ENCODE measurements at regions not wholly inside any gene's neighbourhood (a gene's known extent, or its start where the extent isn't known, plus 50 kb on each side); places are given as distances from the start of the nearest gene placed in this dataset.

DNA sequence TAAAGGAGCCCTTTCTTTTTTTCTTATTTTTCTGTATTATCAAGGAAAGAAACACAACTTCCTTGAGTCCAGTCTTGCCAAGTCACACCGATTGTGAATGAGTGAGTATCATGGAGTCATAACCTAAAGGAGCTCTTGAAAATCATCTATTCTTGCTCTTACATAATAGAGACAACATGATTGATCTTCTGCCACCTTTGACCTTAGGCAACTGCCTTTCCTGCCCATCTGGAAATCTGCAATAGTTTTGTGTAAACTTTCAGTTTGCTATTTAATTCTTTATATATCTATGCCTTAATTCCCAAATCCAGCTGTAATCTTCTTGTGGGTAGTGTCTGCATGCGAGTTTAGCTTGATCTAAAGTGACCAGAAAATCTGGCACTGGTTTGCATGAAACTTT lies 149.9 kb upstream of the FST start:
- no peak for DNase-seq (ENCODE audit: low spot score in 2 of 2, unreplicated experiment in 2 of 2)
- Mint-ChIP-seq H3K36me3 (no peaks in the 10 kb centered on the region), H3K27me3 (ENCODE audit: low read depth) (no peaks in the 10 kb centered on the region), H3K4me3 (no peak overlapping the region), H3K27ac (no peak overlapping the region), H3K9me3 (no peaks in the 10 kb centered on the region), H3K4me1 (no peaks in the 10 kb centered on the region)
- TF ChIP-seq, protein P1, sequence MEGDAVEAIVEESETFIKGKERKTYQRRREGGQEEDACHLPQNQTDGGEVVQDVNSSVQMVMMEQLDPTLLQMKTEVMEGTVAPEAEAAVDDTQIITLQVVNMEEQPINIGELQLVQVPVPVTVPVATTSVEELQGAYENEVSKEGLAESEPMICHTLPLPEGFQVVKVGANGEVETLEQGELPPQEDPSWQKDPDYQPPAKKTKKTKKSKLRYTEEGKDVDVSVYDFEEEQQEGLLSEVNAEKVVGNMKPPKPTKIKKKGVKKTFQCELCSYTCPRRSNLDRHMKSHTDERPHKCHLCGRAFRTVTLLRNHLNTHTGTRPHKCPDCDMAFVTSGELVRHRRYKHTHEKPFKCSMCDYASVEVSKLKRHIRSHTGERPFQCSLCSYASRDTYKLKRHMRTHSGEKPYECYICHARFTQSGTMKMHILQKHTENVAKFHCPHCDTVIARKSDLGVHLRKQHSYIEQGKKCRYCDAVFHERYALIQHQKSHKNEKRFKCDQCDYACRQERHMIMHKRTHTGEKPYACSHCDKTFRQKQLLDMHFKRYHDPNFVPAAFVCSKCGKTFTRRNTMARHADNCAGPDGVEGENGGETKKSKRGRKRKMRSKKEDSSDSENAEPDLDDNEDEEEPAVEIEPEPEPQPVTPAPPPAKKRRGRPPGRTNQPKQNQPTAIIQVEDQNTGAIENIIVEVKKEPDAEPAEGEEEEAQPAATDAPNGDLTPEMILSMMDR (IDR thresholded peaks at IDR 0.05; ENCODE audit: unreplicated experiment) = no peak

DNA sequence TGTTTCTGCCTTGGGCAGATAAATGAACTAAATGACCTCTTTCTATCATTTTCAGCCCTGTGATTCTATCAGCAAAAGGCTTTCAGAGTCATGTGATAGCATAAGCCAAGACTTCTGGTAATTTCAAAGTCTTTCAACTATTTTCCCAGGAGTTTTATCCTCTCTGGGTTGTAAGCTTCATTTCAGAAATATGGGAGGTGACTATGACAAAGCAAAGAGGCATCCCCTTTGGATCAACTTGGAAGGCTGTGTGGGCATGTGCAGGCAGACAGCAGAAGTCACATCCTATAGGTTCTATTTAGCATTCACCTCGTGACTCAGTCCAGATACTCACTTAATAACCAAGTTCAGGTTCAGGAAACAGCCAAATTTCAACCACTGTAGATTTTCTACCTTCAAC lies 149.0 kb upstream of the FST start:
- no peaks in the 10 kb centered on the region for H3K9me3 Mint-ChIP-seq
- no peak overlapping the region for H3K4me3 Mint-ChIP-seq
- no peak overlapping the region for H3K27ac Mint-ChIP-seq
- DNase-seq (ENCODE audit: low spot score in 2 of 2, unreplicated experiment in 2 of 2) = no peak
- H3K4me1 Mint-ChIP-seq = no peaks in the 10 kb centered on the region
- no peaks in the 10 kb centered on the region for H3K27me3 Mint-ChIP-seq (ENCODE audit: low read depth)
- H3K36me3 Mint-ChIP-seq = no peaks in the 10 kb centered on the region
- TF ChIP-seq, protein P1 (IDR thresholded peaks at IDR 0.05; ENCODE audit: unreplicated experiment) = no peak

DNA sequence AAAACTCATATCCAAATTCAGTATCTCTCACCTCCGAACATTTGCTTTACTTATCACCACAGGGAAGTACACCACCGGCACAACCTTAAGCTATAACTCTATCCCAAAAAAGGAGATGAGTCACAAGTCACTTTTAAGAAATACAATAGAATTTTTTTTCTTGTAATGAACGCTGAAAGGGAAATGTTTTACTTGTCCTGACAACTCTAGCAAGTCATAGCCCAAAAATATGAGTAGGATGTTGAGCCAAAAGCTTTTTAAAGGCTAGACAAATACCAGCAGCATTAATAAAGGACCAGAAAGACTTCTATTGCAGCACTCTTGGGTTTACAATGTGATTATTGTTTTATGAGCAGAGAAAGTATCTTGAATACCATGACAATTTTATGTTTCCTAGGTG lies 147.3 kb upstream of the FST start:
- Mint-ChIP-seq H3K36me3 (no peaks in the 10 kb centered on the region), H3K27ac (no peak overlapping the region), H3K27me3 (ENCODE audit: low read depth) (no peaks in the 10 kb centered on the region), H3K9me3 (no peaks in the 10 kb centered on the region), H3K4me3 (no peak overlapping the region), H3K4me1 (no peaks in the 10 kb centered on the region)
- DNase-seq (ENCODE audit: low spot score in 2 of 2, unreplicated experiment in 2 of 2) = no peak
- TF ChIP-seq, protein P1 (IDR thresholded peaks at IDR 0.05; ENCODE audit: unreplicated experiment) = no peak

DNA sequence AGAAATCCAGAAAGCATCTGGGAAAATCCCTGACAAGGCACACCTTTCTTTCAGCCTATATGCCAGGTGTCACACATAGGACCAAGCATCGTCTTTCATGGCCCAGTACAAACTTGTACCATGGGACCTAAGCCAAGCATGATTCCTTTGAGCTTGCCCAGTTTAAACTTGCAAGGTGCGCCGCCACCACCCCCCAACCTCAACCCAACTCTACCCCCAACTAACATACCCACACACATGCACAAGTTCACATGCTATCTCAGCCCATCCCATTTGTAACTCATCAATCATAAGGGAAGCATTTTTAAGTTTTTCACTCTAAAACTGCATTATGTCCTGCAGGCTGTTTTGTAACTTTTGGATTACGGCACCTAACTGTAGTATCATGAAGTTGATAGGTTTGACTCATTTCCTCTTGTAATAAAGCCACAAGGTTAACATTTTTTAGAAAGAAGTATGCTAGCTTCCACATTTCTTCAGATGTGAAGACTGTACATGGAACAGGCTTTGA lies 145.9 kb upstream of the FST start:
- Mint-ChIP-seq H3K4me1 (no peaks in the 10 kb centered on the region), H3K36me3 (no peaks in the 10 kb centered on the region), H3K27me3 (ENCODE audit: low read depth) (no peaks in the 10 kb centered on the region), H3K9me3 (no peaks in the 10 kb centered on the region), H3K4me3 (no peak overlapping the region), H3K27ac (no peak overlapping the region)
- TF ChIP-seq, protein P1 (IDR thresholded peaks at IDR 0.05; ENCODE audit: unreplicated experiment) = no peak
- DNase-seq (ENCODE audit: low spot score in 2 of 2, unreplicated experiment in 2 of 2) = no peak

DNA sequence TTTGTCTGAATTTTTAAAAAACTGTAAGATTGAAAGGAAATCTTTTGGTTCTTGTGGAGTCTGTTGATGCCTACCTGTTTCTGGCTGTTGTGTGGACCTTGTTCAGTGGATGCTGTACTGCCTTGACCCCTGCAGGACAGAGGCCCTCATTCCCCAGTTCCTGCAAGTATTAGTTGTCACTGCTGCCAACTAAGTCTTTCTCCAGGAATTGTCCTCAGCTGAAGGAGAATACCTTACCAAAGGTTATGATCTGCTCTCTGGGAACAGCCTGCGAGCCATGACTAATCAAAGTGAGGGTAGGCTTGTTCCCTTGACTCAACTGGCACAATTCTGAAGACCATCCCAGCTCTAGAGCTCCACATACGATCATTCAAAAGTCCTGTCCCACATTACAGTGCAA lies 145.3 kb upstream of the FST start:
- no peaks in the 10 kb centered on the region for H3K27me3 Mint-ChIP-seq (ENCODE audit: low read depth)
- DNase-seq (ENCODE audit: low spot score in 2 of 2, unreplicated experiment in 2 of 2) = no peak
- H3K36me3 Mint-ChIP-seq = no peaks in the 10 kb centered on the region
- H3K27ac Mint-ChIP-seq = no peak overlapping the region
- H3K4me1 Mint-ChIP-seq = peaks cover 2% of the 10 kb centered on the region
- H3K9me3 Mint-ChIP-seq = no peaks in the 10 kb centered on the region
- TF ChIP-seq, protein P1 (IDR thresholded peaks at IDR 0.05; ENCODE audit: unreplicated experiment) = no peak
- no peak overlapping the region for H3K4me3 Mint-ChIP-seq

DNA sequence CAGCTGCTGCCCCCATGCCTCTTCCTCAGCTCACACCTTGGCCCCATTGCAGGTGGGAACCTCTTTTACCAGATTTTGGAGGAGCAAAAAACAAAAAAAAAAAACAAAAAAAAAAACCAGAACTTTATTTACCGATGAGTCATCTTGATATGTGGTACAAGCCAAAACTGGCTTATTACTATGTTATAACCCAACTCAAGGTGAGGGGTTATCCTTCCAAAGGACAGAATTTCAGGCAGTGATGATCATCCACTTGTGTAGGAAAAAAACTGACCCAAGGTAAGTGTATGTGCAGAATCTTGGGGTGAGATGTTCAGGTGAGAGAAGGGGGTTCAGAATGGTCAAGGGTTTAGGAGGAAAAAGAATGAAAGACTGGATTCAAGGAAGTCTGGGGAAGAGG lies 142.6 kb upstream of the FST start:
- TF ChIP-seq, protein P1 (IDR thresholded peaks at IDR 0.05; ENCODE audit: unreplicated experiment) = no peak
- no peak overlapping the region for H3K4me3 Mint-ChIP-seq
- H3K4me1 Mint-ChIP-seq = peaks cover 2% of the 10 kb centered on the region
- H3K9me3 Mint-ChIP-seq = no peaks in the 10 kb centered on the region
- no peak for DNase-seq (ENCODE audit: low spot score in 2 of 2, unreplicated experiment in 2 of 2)
- H3K27ac Mint-ChIP-seq = no peak overlapping the region
- no peaks in the 10 kb centered on the region for H3K36me3 Mint-ChIP-seq
- no peaks in the 10 kb centered on the region for H3K27me3 Mint-ChIP-seq (ENCODE audit: low read depth)

Data from mesothelial cell of epicardium (in vitro differentiated cells).